SK-N-MC (cell line): ENCODE measurements at regions not wholly inside any gene's neighbourhood (a gene's known extent, or its start where the extent isn't known, plus 50 kb on each side); places are given as distances from the start of the nearest gene placed in this dataset.

Source experiments
- EZH2 ChIP-seq: fragments of 200-600 bp; sonication (generic); IDR thresholded peaks from one replicate; pipeline ENCODE4 v1.6.1; 2017; ENCODE audit warnings: antibody characterized with exemption
- FOXP2 ChIP-seq: optimal IDR thresholded peaks from 2 replicates; pipeline ENCODE3; 2011; ENCODE audit warnings: mild to moderate bottlenecking, moderate library complexity; ENCODE audit not compliant: insufficient read depth; ENCODE audit errors: extremely low read length, control extremely low read depth
- POLR2AphosphoS5 ChIP-seq: IDR thresholded peaks from 2 replicates; pipeline ENCODE4 v1.6.1; 2012; ENCODE audit warnings: mild to moderate bottlenecking, low read depth, low read length, borderline replicate concordance

GRCh38 chr7:84553711-84554110 lies 359.1 kb upstream of the SEMA3A start:
- no peak for TF ChIP-seq POLR2AphosphoS5
- no peak for TF ChIP-seq EZH2
- no peak for TF ChIP-seq FOXP2
